H1 (cell line): ENCODE measurements at regions not wholly inside any gene's neighbourhood (a gene's known extent, or its start where the extent isn't known, plus 50 kb on each side); places are given as distances from the start of the nearest gene placed in this dataset.

Experiments
- CTCF ChIA-PET: fragments of 300-600 bp; sonication (Branson Sonifier 250); formaldehyde crosslinking; loops from one replicate; lab custom pipeline; 2021; ENCODE audit not compliant: partially characterized antibody; lab: Charles Lee
- POLR2A ChIA-PET: fragments of 300-600 bp; sonication (Branson Sonifier 250); formaldehyde crosslinking; loops from one replicate; lab custom pipeline; 2021; ENCODE audit warnings: inconsistent platforms; ENCODE audit not compliant: partially characterized antibody; lab: Charles Lee
- DNase-seq, 2 experiments: peaks; one replicate each; pipeline versions ENCODE4 v3.0.0 to v3.0.0-alpha.2; 2010 to 2022; ENCODE audit warnings: low spot score in 2 of 2, low read depth in 1 of 2, mixed read lengths in 1 of 2
- FAIRE-seq: peaks from 2 replicates; lab custom pipeline; 2011; peaks lifted over from hg19 to GRCh38; lab: Jason Lieb, UNC
- H2AFZ ChIP-seq: 2 replicates; pipeline ENCODE4 v1.8.1; 2012; ENCODE audit warnings: low read length, inconsistent platforms
- H2AK5ac ChIP-seq: 2 replicates; pipeline ENCODE4 v1.6.1; 2013; ENCODE audit warnings: low read depth, low read length
- H2BK120ac ChIP-seq: replicated peaks from 2 replicates; pipeline ENCODE3; 2013; ENCODE audit warnings: low read depth, low read length, inconsistent platforms
- H2BK12ac ChIP-seq: 2 replicates; pipeline ENCODE4 v1.6.1; 2013; ENCODE audit warnings: low read depth, low read length
- H2BK15ac ChIP-seq: 2 replicates; pipeline ENCODE4 v1.6.1; 2013; ENCODE audit warnings: low read length
- H2BK20ac ChIP-seq: 2 replicates; pipeline ENCODE4 v1.6.1; 2013; ENCODE audit warnings: low read length
- H2BK5ac ChIP-seq: 2 replicates; pipeline ENCODE4 v1.6.1; 2013; ENCODE audit warnings: low read depth, low read length
- H3K14ac ChIP-seq: 2 replicates; pipeline ENCODE4 v1.6.1; 2013; ENCODE audit warnings: inconsistent platforms; ENCODE audit not compliant: insufficient read length
- H3K18ac ChIP-seq: 2 replicates; pipeline ENCODE4 v1.6.1; 2013; ENCODE audit warnings: low read length; ENCODE audit errors: extremely low read depth
- H3K23ac ChIP-seq: 2 replicates; pipeline ENCODE4 v1.6.1; 2013; ENCODE audit warnings: inconsistent platforms; ENCODE audit not compliant: insufficient read length
- H3K23me2 ChIP-seq: 2 replicates; pipeline ENCODE4 v1.6.1; 2013; ENCODE audit warnings: low read depth, low read length
- H3K27ac ChIP-seq: 2 replicates; pipeline ENCODE4 v1.6.1; 2011; ENCODE audit warnings: low read depth, low read length, inconsistent platforms
- H3K27me3 ChIP-seq, 4 experiments: replicated peaks in 1 of 4; 1 replicate in 1 of 4; 2 replicates in 3 of 4; pipeline versions ENCODE4 v1.6.1 to v1.8.1; 2011 to 2013; ENCODE audit warnings: low read length in 3 of 4, mild to moderate bottlenecking in 3 of 4, inconsistent platforms in 2 of 4, mixed read lengths in 2 of 4, moderate library complexity in 1 of 4; ENCODE audit not compliant: control insufficient read depth in 3 of 4, insufficient read depth in 3 of 4; ENCODE audit errors: extremely low read depth in 1 of 4
- H3K36me3 ChIP-seq, 4 experiments: 2 replicates each; pipeline versions ENCODE4 v1.6.1 to v1.8.1; 2011 to 2013; ENCODE audit warnings: mild to moderate bottlenecking in 4 of 4, low read length in 3 of 4, moderate library complexity in 2 of 4, control low read depth in 1 of 4, inconsistent platforms in 1 of 4; ENCODE audit not compliant: insufficient read depth in 4 of 4, control insufficient read depth in 2 of 4
- H3K4ac ChIP-seq: replicated peaks from 2 replicates; pipeline ENCODE3; 2013; ENCODE audit warnings: low read length, low read depth, mixed read lengths, inconsistent platforms; ENCODE audit not compliant: insufficient read length
- H3K4me1 ChIP-seq, 4 experiments: replicated peaks in 1 of 4; 1 replicate in 1 of 4; 2 replicates in 3 of 4; pipeline versions ENCODE4 v1.6.1 to v1.8.1; 2011 to 2013; ENCODE audit warnings: low read length in 3 of 4, inconsistent platforms in 2 of 4, mixed read lengths in 1 of 4; ENCODE audit not compliant: insufficient read depth in 4 of 4, control insufficient read depth in 3 of 4
- H3K4me2 ChIP-seq, 2 experiments: 2 replicates each; pipeline versions ENCODE4 v1.6.1 to v1.8.1; 2011 to 2013; ENCODE audit warnings: low read depth in 2 of 2, low read length in 2 of 2, control low read depth in 1 of 2, inconsistent platforms in 1 of 2, mild to moderate bottlenecking in 1 of 2; ENCODE audit not compliant: insufficient read depth in 1 of 2
- H3K4me3 ChIP-seq, 4 experiments: fragments of 200-600, 300-600 bp in 1 of 4; sonication (generic), shearing (Covaris generic), sonication (Bioruptor Twin) in 1 of 4; 2 replicates each; pipeline versions ENCODE4 v1.5.1 to v1.8.1; 2011 to 2016; ENCODE audit warnings: low read length in 4 of 4, low read depth in 3 of 4, control low read depth in 2 of 4, inconsistent platforms in 2 of 4, mild to moderate bottlenecking in 2 of 4, mixed read lengths in 1 of 4, moderate library complexity in 1 of 4; ENCODE audit not compliant: insufficient read depth in 2 of 4; ENCODE audit errors: extremely low read depth in 1 of 4
- H3K56ac ChIP-seq: replicated peaks from 2 replicates; pipeline ENCODE3; 2013; ENCODE audit warnings: low read depth, mild to moderate bottlenecking, mixed read lengths, low read length, inconsistent platforms; ENCODE audit not compliant: insufficient read length
- H3K79me1 ChIP-seq: 2 replicates; pipeline ENCODE4 v1.6.1; 2013; ENCODE audit warnings: low read depth, low read length, control low read depth
- H3K79me2 ChIP-seq, 2 experiments: 2 replicates each; pipeline versions ENCODE4 v1.6.1 to v1.8.1; 2012 to 2013; ENCODE audit warnings: low read length in 2 of 2, mild to moderate bottlenecking in 2 of 2, inconsistent platforms in 1 of 2; ENCODE audit not compliant: insufficient read depth in 2 of 2, control insufficient read depth in 1 of 2
- H3K9ac ChIP-seq, 4 experiments: replicated peaks in 1 of 4; 1 replicate in 1 of 4; 2 replicates in 3 of 4; pipeline versions ENCODE4 v1.6.1 to v1.8.1; 2011 to 2013; ENCODE audit warnings: low read depth in 3 of 4, low read length in 3 of 4, control low read depth in 2 of 4, mild to moderate bottlenecking in 2 of 4, moderate library complexity in 2 of 4, inconsistent platforms in 1 of 4; ENCODE audit errors: extremely low read depth in 1 of 4
- H3K9me3 ChIP-seq, 2 experiments: 2 replicates each; pipeline versions ENCODE4 v1.6.1 to v1.8.1; 2012 to 2013; ENCODE audit warnings: mild to moderate bottlenecking in 2 of 2, moderate library complexity in 2 of 2, control low read depth in 1 of 2, inconsistent platforms in 1 of 2, low read depth in 1 of 2, low read length in 1 of 2, mixed read lengths in 1 of 2; ENCODE audit not compliant: insufficient read depth in 2 of 2
- H4K20me1 ChIP-seq, 2 experiments: replicated peaks in 1 of 2; 2 replicates each; pipeline versions ENCODE3 to v1.8.1; 2011 to 2013; ENCODE audit warnings: inconsistent platforms in 2 of 2, low read length in 2 of 2, mild to moderate bottlenecking in 1 of 2; ENCODE audit not compliant: insufficient read depth in 2 of 2, control insufficient read depth in 1 of 2
- H4K5ac ChIP-seq: 2 replicates; pipeline ENCODE4 v1.6.1; 2013; ENCODE audit warnings: low read length, low read depth, mixed read lengths, inconsistent platforms; ENCODE audit not compliant: insufficient read length
- H4K8ac ChIP-seq: 2 replicates; pipeline ENCODE4 v1.8.0; 2013; ENCODE audit warnings: mild to moderate bottlenecking, moderate library complexity, low read length, inconsistent platforms; ENCODE audit not compliant: insufficient read depth; ENCODE audit errors: extremely low read depth
- H4K91ac ChIP-seq: replicated peaks from 2 replicates; pipeline ENCODE3; 2013; ENCODE audit warnings: low read length, mixed read lengths, inconsistent platforms; ENCODE audit not compliant: insufficient read length
- CEBPB ChIP-seq: IDR thresholded peaks from 2 replicates; pipeline ENCODE4 v1.6.1; 2012; ENCODE audit warnings: low read depth, low read length
- KDM4A ChIP-seq: IDR thresholded peaks from one replicate; pipeline ENCODE4 v1.7.1; 2012; ENCODE audit warnings: low read depth, mild to moderate bottlenecking, moderate library complexity, low read length, inconsistent platforms; ENCODE audit not compliant: severe bottlenecking
- TAF7 ChIP-seq: optimal IDR thresholded peaks from 2 replicates; pipeline ENCODE3; 2011; ENCODE audit warnings: low read depth, mild to moderate bottlenecking, inconsistent platforms, low read length, moderate library complexity, borderline replicate concordance
- WGBS, 2 experiments: shearing (Covaris generic) in 1 of 2; methylation state at CpG; one replicate each; pipeline versions ENCODE4 v1.1.6 to v1.1.7; 2013 to 2015; ENCODE audit warnings: low lambda C conversion rate in 2 of 2, mixed read lengths in 2 of 2, inconsistent platforms in 1 of 2, low coverage in 1 of 2, missing lambda C conversion rate in 1 of 2; ENCODE audit not compliant: insufficient replicate concordance in 2 of 2, insufficient coverage in 1 of 2, insufficient read length in 1 of 2; ENCODE audit errors: extremely low coverage in 1 of 2, missing lambda C conversion rate in 1 of 2; 5-methylcytosine and 5-hydroxymethylcytosine counted together

GRCh38 chrX:122421434-122422121, 762.5 kb upstream of the GRIA3 start:
- H3K79me2 ChIP-seq: no peaks in the 10 kb centered on the region
- WGBS, 2 experiments: 91% methylated on average over 5 of the region's 5 CpGs; no CpG with 5 or more reads in 1 of the 2 experiments
- ChIA-PET POLR2A (no interaction called here), CTCF (no interaction called here)
- no peaks in the 10 kb centered on the region for H3K36me3 ChIP-seq
- H2BK120ac ChIP-seq: no peak overlapping the region
- no peaks in the 10 kb centered on the region for H3K4me1 ChIP-seq
- no peaks in the 10 kb centered on the region for H3K23me2 ChIP-seq
- H2BK12ac ChIP-seq: no peak overlapping the region
- no peaks in the 10 kb centered on the region for H4K20me1 ChIP-seq
- no peak overlapping the region for H2AK5ac ChIP-seq
- H3K27ac ChIP-seq: no peak overlapping the region
- no peak overlapping the region for H3K14ac ChIP-seq
- no peak overlapping the region for H3K56ac ChIP-seq
- no peak overlapping the region for H3K4me3 ChIP-seq
- H2BK20ac ChIP-seq: no peak overlapping the region
- no peak overlapping the region for H4K91ac ChIP-seq
- FAIRE-seq (peak; percentile 65), DNase-seq (no peak)
- no peaks in the 10 kb centered on the region for H3K9me3 ChIP-seq
- H4K8ac ChIP-seq: no peak overlapping the region
- H3K4me2 ChIP-seq: no peak overlapping the region
- no peaks in the 10 kb centered on the region for H3K79me1 ChIP-seq
- H3K9ac ChIP-seq: no peak overlapping the region
- no peak overlapping the region for H3K23ac ChIP-seq
- H3K27me3 ChIP-seq: no peaks in the 10 kb centered on the region
- H4K5ac ChIP-seq: no peak overlapping the region
- no peak overlapping the region for H3K18ac ChIP-seq
- no peak overlapping the region for H2AFZ ChIP-seq
- H3K4ac ChIP-seq: no peak overlapping the region
- no peak overlapping the region for H2BK5ac ChIP-seq
- no peak overlapping the region for H2BK15ac ChIP-seq
- TF ChIP-seq TAF7: no peak
- no peak for TF ChIP-seq KDM4A
- TF ChIP-seq CEBPB: no peak
